ENCODE measurements at regions not wholly inside any gene's neighbourhood (a gene's known extent, or its start where the extent isn't known, plus 50 kb on each side); places are given as distances from the start of the nearest gene placed in this dataset. TPM values are rescaled to one million over a fixed set of nuclear protein-coding genes. Genes with fewer than 3 reads are reported as not detected.

DNA sequence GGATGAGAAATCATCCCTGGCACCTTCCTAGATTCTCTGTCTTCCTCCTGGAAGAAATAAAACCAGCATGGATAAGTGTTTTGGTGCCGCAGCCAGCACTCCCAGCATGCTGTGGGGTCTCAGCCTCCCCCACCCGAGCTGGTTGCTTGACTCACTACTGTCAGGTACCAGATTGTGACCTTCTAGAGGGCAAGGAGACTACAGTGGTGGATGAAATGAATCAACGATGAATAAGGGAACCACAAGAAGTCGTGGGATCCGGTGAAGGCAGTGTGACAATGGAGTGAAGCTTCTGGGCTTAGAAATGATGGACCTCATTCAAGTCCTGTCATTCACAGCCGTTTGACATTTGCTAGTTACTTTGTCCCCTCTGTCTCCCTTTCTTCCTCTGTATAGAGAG is 50.2 kb upstream of the SLCO3A1 start:
- Histone ChIP-seq H4K20me1 (ENCODE audit: insufficient read depth, low read length) (no peaks in the 10 kb centered on the region), H3K9me3 (ENCODE audit: low read depth, low read length) (no peaks in the 10 kb centered on the region), H3K4me1 (ENCODE audit: insufficient read depth, low read length) (no peaks in the 10 kb centered on the region), H3K79me2 (ENCODE audit: insufficient read depth, low read length) (no peaks in the 10 kb centered on the region), H3K27ac (ENCODE audit: low read depth, low read length) (no peak overlapping the region), H3K4me2 (ENCODE audit: insufficient read depth, low read length) (no peak overlapping the region), H2AFZ (ENCODE audit: low read length) (no peak overlapping the region), H3K27me3 (ENCODE audit: insufficient read depth, low read length) (no peaks in the 10 kb centered on the region), H3K4me3 (ENCODE audit: insufficient read depth, low read length) (no peak overlapping the region), H3K36me3 (ENCODE audit: insufficient read depth, low read length) (no peaks in the 10 kb centered on the region)
- no peak for DNase-seq (ENCODE audit: insufficient read length, low spot score, missing footprints)
- TF ChIP-seq, protein P1, sequence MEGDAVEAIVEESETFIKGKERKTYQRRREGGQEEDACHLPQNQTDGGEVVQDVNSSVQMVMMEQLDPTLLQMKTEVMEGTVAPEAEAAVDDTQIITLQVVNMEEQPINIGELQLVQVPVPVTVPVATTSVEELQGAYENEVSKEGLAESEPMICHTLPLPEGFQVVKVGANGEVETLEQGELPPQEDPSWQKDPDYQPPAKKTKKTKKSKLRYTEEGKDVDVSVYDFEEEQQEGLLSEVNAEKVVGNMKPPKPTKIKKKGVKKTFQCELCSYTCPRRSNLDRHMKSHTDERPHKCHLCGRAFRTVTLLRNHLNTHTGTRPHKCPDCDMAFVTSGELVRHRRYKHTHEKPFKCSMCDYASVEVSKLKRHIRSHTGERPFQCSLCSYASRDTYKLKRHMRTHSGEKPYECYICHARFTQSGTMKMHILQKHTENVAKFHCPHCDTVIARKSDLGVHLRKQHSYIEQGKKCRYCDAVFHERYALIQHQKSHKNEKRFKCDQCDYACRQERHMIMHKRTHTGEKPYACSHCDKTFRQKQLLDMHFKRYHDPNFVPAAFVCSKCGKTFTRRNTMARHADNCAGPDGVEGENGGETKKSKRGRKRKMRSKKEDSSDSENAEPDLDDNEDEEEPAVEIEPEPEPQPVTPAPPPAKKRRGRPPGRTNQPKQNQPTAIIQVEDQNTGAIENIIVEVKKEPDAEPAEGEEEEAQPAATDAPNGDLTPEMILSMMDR (IDR thresholded peaks at IDR 0.05; ENCODE audit: extremely low read depth, low read depth, low read length) = no peak

Small RNA genes in the stretch of these regions (small RNA-seq; reads per million reads assigned to genes)
- not detected for gene AC107958.1
